RWPE2 (cell line): ENCODE measurements at regions not wholly inside any gene's neighbourhood (a gene's known extent, or its start where the extent isn't known, plus 50 kb on each side); places are given as distances from the start of the nearest gene placed in this dataset.

Experiments used
- ATAC-seq: fragments of 200-7000 bp; cut with Tn5 transposase; 3 replicates; pipeline ENCODE4 v1.9.1; 2021; ENCODE audit warnings: low read depth
- DNase-seq: peaks from one replicate; pipeline ENCODE4 v3.0.0-alpha.2; 2020; ENCODE audit warnings: low spot score
- H3K27ac ChIP-seq: fragments of 450-650 bp; 2 replicates; pipeline ENCODE4 v1.5.1; 2017; ENCODE audit warnings: mild to moderate bottlenecking; ENCODE audit not compliant: poor library complexity, severe bottlenecking
- H3K27me3 ChIP-seq: fragments of 250-450 bp; sonication (Bioruptor Pico); 2 replicates; pipeline ENCODE4 v1.5.1; 2021; ENCODE audit warnings: mild to moderate bottlenecking, moderate library complexity; ENCODE audit not compliant: insufficient read depth, poor library complexity, severe bottlenecking
- H3K36me3 ChIP-seq: fragments of 250-450 bp; sonication (Bioruptor Pico); 2 replicates; pipeline ENCODE4 v1.5.1; 2020; ENCODE audit warnings: low read depth, mild to moderate bottlenecking, moderate library complexity
- H3K4me1 ChIP-seq: fragments of 250-450 bp; sonication (Bioruptor Pico); 2 replicates; pipeline ENCODE4 v1.5.1; 2021; ENCODE audit warnings: mild to moderate bottlenecking, moderate library complexity; ENCODE audit not compliant: insufficient read depth, poor library complexity, severe bottlenecking
- H3K4me3 ChIP-seq: fragments of 250-450 bp; sonication (Bioruptor Pico); 2 replicates; pipeline ENCODE4 v1.5.1; 2021; ENCODE audit warnings: mild to moderate bottlenecking, moderate library complexity; ENCODE audit not compliant: severe bottlenecking
- H3K9me3 ChIP-seq: fragments of 250-450 bp; sonication (Bioruptor Pico); 2 replicates; pipeline ENCODE4 v1.5.1; 2021; ENCODE audit warnings: mild to moderate bottlenecking, moderate library complexity; ENCODE audit not compliant: severe bottlenecking
- CTCF ChIP-seq: fragments of 450-650 bp; IDR thresholded peaks from one replicate; pipeline ENCODE4 v1.5.1; 2017; ENCODE audit warnings: mild to moderate bottlenecking, moderate library complexity; ENCODE audit not compliant: poor library complexity, severe bottlenecking

DNA sequence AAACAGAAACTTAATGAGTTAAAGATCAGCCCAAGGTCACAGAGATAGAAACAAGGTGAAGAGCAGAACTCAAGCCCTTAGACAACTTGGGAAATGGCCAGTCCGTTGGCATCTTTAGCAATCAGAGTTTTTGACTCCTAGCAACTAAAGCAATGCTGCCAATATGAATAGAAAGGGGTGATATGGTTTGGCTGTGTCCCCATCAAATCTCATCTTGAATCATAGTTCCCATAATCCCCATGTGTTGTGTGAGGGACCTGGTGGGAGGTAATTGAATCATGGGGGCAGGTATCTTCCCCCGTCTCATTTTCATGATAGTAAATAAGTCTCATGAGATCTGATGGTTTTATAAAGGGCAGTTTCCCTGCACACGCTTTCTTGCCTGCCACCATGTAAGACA, 170.2 kb downstream of the DDX1 start:
- no peaks in the 10 kb centered on the region for H3K4me1 ChIP-seq
- TF ChIP-seq CTCF = no peak
- H3K9me3 ChIP-seq = no peaks in the 10 kb centered on the region
- no peak for ATAC-seq
- no peak for DNase-seq
- H3K36me3 ChIP-seq = no peaks in the 10 kb centered on the region
- no peaks in the 10 kb centered on the region for H3K27me3 ChIP-seq
- no peak overlapping the region for H3K27ac ChIP-seq
- H3K4me3 ChIP-seq = no peak overlapping the region

- Histone ChIP-seq H3K27me3 (no peaks in the 10 kb centered on the region), H3K9me3 (no peaks in the 10 kb centered on the region), H3K4me3 (no peak overlapping the region), H3K4me1 (no peaks in the 10 kb centered on the region), H3K27ac (no peak overlapping the region), H3K36me3 (no peaks in the 10 kb centered on the region)
- ATAC-seq (no peak), DNase-seq (no peak)
- no peak for TF ChIP-seq CTCF
These were observed 170.8 kb downstream of the DDX1 start for GRCh38 chr2:15762449-15762848.

- Histone ChIP-seq H3K27me3 (no peaks in the 10 kb centered on the region), H3K36me3 (no peaks in the 10 kb centered on the region), H3K4me1 (no peaks in the 10 kb centered on the region), H3K27ac (no peak overlapping the region), H3K9me3 (no peaks in the 10 kb centered on the region), H3K4me3 (no peak overlapping the region)
- ATAC-seq (no peak), DNase-seq (no peak)
- no peak for TF ChIP-seq CTCF
These were observed 171.6 kb downstream of the DDX1 start for GRCh38 chr2:15763106-15763821.

- Histone ChIP-seq H3K36me3 (no peaks in the 10 kb centered on the region), H3K27ac (no peak overlapping the region), H3K4me3 (no peak overlapping the region), H3K27me3 (no peaks in the 10 kb centered on the region), H3K9me3 (no peaks in the 10 kb centered on the region), H3K4me1 (no peaks in the 10 kb centered on the region)
- no peak for TF ChIP-seq CTCF
- no peak for DNase-seq
- no peak for ATAC-seq
These were observed 172.4 kb downstream of the DDX1 start for GRCh38 chr2:15763822-15764682.

DNA sequence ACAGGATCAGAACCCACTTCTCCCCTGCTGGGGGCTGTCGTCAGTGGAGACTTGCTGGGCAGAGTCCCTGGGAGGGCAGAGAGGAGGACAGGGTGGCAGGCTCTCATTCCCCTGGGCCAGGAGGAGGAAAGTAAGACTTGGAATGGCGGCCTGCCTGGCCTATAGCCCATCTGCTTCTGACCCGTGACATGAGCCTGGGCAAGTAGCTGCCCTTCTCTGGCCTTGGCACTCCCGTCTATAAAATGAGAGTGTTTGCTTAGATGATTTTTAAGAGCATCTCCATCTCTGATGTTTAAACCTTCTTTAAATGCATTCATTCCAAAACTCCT, 173.0 kb downstream of the DDX1 start:
- TF ChIP-seq CTCF = no peak
- H3K4me3 ChIP-seq = no peak overlapping the region
- H3K36me3 ChIP-seq = no peaks in the 10 kb centered on the region
- H3K27ac ChIP-seq = no peak overlapping the region
- no peaks in the 10 kb centered on the region for H3K27me3 ChIP-seq
- DNase-seq (no peak), ATAC-seq (no peak)
- no peaks in the 10 kb centered on the region for H3K9me3 ChIP-seq
- H3K4me1 ChIP-seq = no peaks in the 10 kb centered on the region
